Naive thymus-derived CD4-positive, alpha-beta T cell (primary cell): ENCODE measurements at regions not wholly inside any gene's neighbourhood (a gene's known extent, or its start where the extent isn't known, plus 50 kb on each side); places are given as distances from the start of the nearest gene placed in this dataset.

Experiments used
- ATAC-seq: fragments of 150-1000 bp; cut with Tn5 transposase; 2 replicates; pipeline ENCODE4 v1.10.0; 2021; ENCODE audit warnings: mild to moderate bottlenecking, moderate library complexity
- CTCF ChIA-PET: fragments of 350-600 bp; sonication (Branson Sonifier 250); formaldehyde crosslinking; loops from one replicate; lab custom pipeline; 2021; ENCODE audit warnings: antibody characterized with exemption; lab: Charles Lee
- POLR2A ChIA-PET: fragments of 350-600 bp; sonication (Branson Sonifier 250); formaldehyde crosslinking; loops from one replicate; lab custom pipeline; 2021; ENCODE audit warnings: antibody characterized with exemption, inconsistent platforms; lab: Charles Lee
- DNase-seq, 9 donors: peaks; one replicate each; pipeline versions ENCODE4 v3.0.0 to v3.0.0-alpha.2; 2020 to 2022; ENCODE audit warnings: mixed read lengths in 1 of 9
- H3K27ac ChIP-seq: one replicate; pipeline ENCODE4 v1.7.0; 2013; ENCODE audit warnings: mild to moderate bottlenecking, low read depth, low read length, moderate library complexity
- H3K27me3 ChIP-seq, 2 donors: one replicate each; pipeline ENCODE4 v1.7.0; 2013; ENCODE audit warnings: low read length in 2 of 2, mild to moderate bottlenecking in 2 of 2, moderate library complexity in 2 of 2; ENCODE audit not compliant: control insufficient read depth in 2 of 2, insufficient read depth in 2 of 2
- H3K36me3 ChIP-seq, 3 experiments: 1 replicate in 2 of 3; 2 replicates in 1 of 3; pipeline ENCODE4 v1.7.0; 2013; ENCODE audit warnings: low read length in 3 of 3, mild to moderate bottlenecking in 3 of 3, moderate library complexity in 1 of 3; ENCODE audit not compliant: insufficient read depth in 3 of 3, control insufficient read depth in 2 of 3
- H3K4me1 ChIP-seq, 2 donors: one replicate each; pipeline ENCODE4 v1.7.0; 2013; ENCODE audit warnings: low read length in 2 of 2, mild to moderate bottlenecking in 2 of 2, moderate library complexity in 1 of 2; ENCODE audit not compliant: control insufficient read depth in 2 of 2, insufficient read depth in 2 of 2
- H3K4me3 ChIP-seq: 2 replicates; pipeline ENCODE4 v1.7.0; 2013; ENCODE audit warnings: mild to moderate bottlenecking, low read length
- H3K9me3 ChIP-seq, 3 experiments: 1 replicate in 2 of 3; 2 replicates in 1 of 3; pipeline ENCODE4 v1.7.0; 2013; ENCODE audit warnings: low read length in 3 of 3; ENCODE audit not compliant: control insufficient read depth in 2 of 3
- H3K27ac Mint-ChIP-seq, 9 donors: one replicate each; pipeline ENCODE4 v1.8.0; 2020 to 2022; ENCODE audit warnings: mixed read lengths in 9 of 9, mild to moderate bottlenecking in 8 of 9, moderate library complexity in 5 of 9, inconsistent platforms in 2 of 9
- H3K27me3 Mint-ChIP-seq, 5 donors: one replicate each; pipeline ENCODE4 v1.8.0; 2021 to 2022; ENCODE audit warnings: mixed read lengths in 5 of 5, mild to moderate bottlenecking in 1 of 5
- H3K36me3 Mint-ChIP-seq, 5 donors: one replicate each; pipeline ENCODE4 v1.8.0; 2020 to 2022; ENCODE audit warnings: mixed read lengths in 5 of 5, mild to moderate bottlenecking in 3 of 5, inconsistent platforms in 1 of 5
- H3K4me1 Mint-ChIP-seq, 7 donors: one replicate each; pipeline ENCODE4 v1.8.0; 2020 to 2022; ENCODE audit warnings: mixed read lengths in 7 of 7, mild to moderate bottlenecking in 3 of 7, inconsistent platforms in 1 of 7
- H3K4me3 Mint-ChIP-seq, 10 donors: one replicate each; pipeline ENCODE4 v1.8.0; 2020 to 2022; ENCODE audit warnings: mild to moderate bottlenecking in 10 of 10, mixed read lengths in 10 of 10, moderate library complexity in 6 of 10, inconsistent platforms in 2 of 10
- H3K9me3 Mint-ChIP-seq, 11 donors: one replicate each; pipeline ENCODE4 v1.8.0; 2020 to 2022; ENCODE audit warnings: mixed read lengths in 11 of 11, mild to moderate bottlenecking in 4 of 11, inconsistent platforms in 1 of 11, moderate library complexity in 1 of 11
- intact Hi-C, 2 donors: fragments of 100-400 bp; cut with micrococcal nuclease; formaldehyde crosslinking; loops; one replicate each; pipeline ENCODE4 v1.15.1; 2023

- CTCF ChIA-PET = no interaction called here
- Histone ChIP-seq H3K27me3 (no peaks in the 10 kb centered on the region), H3K4me1 (no peaks in the 10 kb centered on the region), H3K27ac (no peak overlapping the region), H3K9me3 (peaks cover 0 to 5% (median 0%) of the 10 kb centered on the region in 3 experiments), H3K4me3 (no peak overlapping the region), H3K36me3 (no peaks in the 10 kb centered on the region)
- no peak for DNase-seq
- Mint-ChIP-seq H3K36me3 (no peaks in the 10 kb centered on the region), H3K4me1 (no peaks in the 10 kb centered on the region), H3K27me3 (no peaks in the 10 kb centered on the region), H3K9me3 (peaks cover 2 to 18% (median 7%) of the 10 kb centered on the region in 11 donors), H3K4me3 (no peak overlapping the region), H3K27ac (no peak overlapping the region)
- no peak for ATAC-seq
- POLR2A ChIA-PET = no interaction called here
- intact Hi-C loops = no loop called here
These were observed 646.9 kb upstream of the CDH7 start for GRCh38 chr18:65103864-65104263.

- Histone ChIP-seq H3K27ac (no peak overlapping the region), H3K4me3 (no peak overlapping the region), H3K36me3 (no peaks in the 10 kb centered on the region), H3K27me3 (no peaks in the 10 kb centered on the region), H3K9me3 (no peaks in the 10 kb centered on the region), H3K4me1 (no peaks in the 10 kb centered on the region)
- peaks cover 0 to 5% (median 2%) of the 10 kb centered on the region in 11 donors for H3K9me3 Mint-ChIP-seq
- H3K4me3 Mint-ChIP-seq = no peak overlapping the region
- H3K27me3 Mint-ChIP-seq = no peaks in the 10 kb centered on the region
- ChIA-PET CTCF (no interaction called here), POLR2A (no interaction called here)
- no peaks in the 10 kb centered on the region for H3K4me1 Mint-ChIP-seq
- H3K36me3 Mint-ChIP-seq = no peaks in the 10 kb centered on the region
- intact Hi-C loops = no loop called here
- ATAC-seq (no peak), DNase-seq (no peak)
- H3K27ac Mint-ChIP-seq = no peak overlapping the region
These were observed 657.5 kb upstream of the CDH7 start for GRCh38 chr18:65093346-65093745.

GRCh38 chr18:65091744-65092329 is 659.0 kb upstream of the CDH7 start:
- POLR2A ChIA-PET = no interaction called here
- ATAC-seq (no peak), DNase-seq (no peak)
- H3K27me3 Mint-ChIP-seq = no peaks in the 10 kb centered on the region
- no peaks in the 10 kb centered on the region for H3K4me1 Mint-ChIP-seq
- Histone ChIP-seq H3K4me3 (no peak overlapping the region), H3K9me3 (no peaks in the 10 kb centered on the region), H3K36me3 (no peaks in the 10 kb centered on the region), H3K27ac (no peak overlapping the region), H3K27me3 (no peaks in the 10 kb centered on the region), H3K4me1 (no peaks in the 10 kb centered on the region)
- CTCF ChIA-PET = no interaction called here
- intact Hi-C loops = no loop called here
- no peak overlapping the region for H3K4me3 Mint-ChIP-seq
- peaks cover 0 to 8% (median 2%) of the 10 kb centered on the region in 11 donors for H3K9me3 Mint-ChIP-seq
- H3K36me3 Mint-ChIP-seq = no peaks in the 10 kb centered on the region
- H3K27ac Mint-ChIP-seq = no peak overlapping the region

- H3K4me3 Mint-ChIP-seq = no peak overlapping the region
- peaks cover 0 to 9% (median 0%) of the 10 kb centered on the region in 11 donors for H3K9me3 Mint-ChIP-seq
- H3K4me3 ChIP-seq = no peak overlapping the region
- peaks cover 0 to 4% (median 0%) of the 10 kb centered on the region in 3 experiments for H3K9me3 ChIP-seq
- H3K27ac Mint-ChIP-seq = no peak overlapping the region
- no peaks in the 10 kb centered on the region for H3K4me1 ChIP-seq
- H3K27me3 ChIP-seq = no peaks in the 10 kb centered on the region
- no peaks in the 10 kb centered on the region for H3K36me3 ChIP-seq
- no peak overlapping the region for H3K27ac ChIP-seq
- DNase-seq (no peak), ATAC-seq (no peak)
- no peaks in the 10 kb centered on the region for H3K27me3 Mint-ChIP-seq
- intact Hi-C loops = no loop called here
- ChIA-PET POLR2A (no interaction called here), CTCF (no interaction called here)
- H3K36me3 Mint-ChIP-seq = no peaks in the 10 kb centered on the region
- no peaks in the 10 kb centered on the region for H3K4me1 Mint-ChIP-seq
These were observed 667.9 kb upstream of the CDH7 start for GRCh38 chr18:65082907-65083306.

- Mint-ChIP-seq H3K27me3 (no peaks in the 10 kb centered on the region), H3K27ac (no peak overlapping the region), H3K9me3 (peaks cover 0 to 9% (median 0%) of the 10 kb centered on the region in 11 donors), H3K4me1 (no peaks in the 10 kb centered on the region), H3K36me3 (no peaks in the 10 kb centered on the region), H3K4me3 (no peak overlapping the region)
- DNase-seq (no peak), ATAC-seq (no peak)
- Histone ChIP-seq H3K27ac (no peak overlapping the region), H3K36me3 (no peaks in the 10 kb centered on the region), H3K4me1 (no peaks in the 10 kb centered on the region), H3K9me3 (peaks cover 0 to 4% (median 0%) of the 10 kb centered on the region in 3 experiments), H3K27me3 (no peaks in the 10 kb centered on the region), H3K4me3 (no peak overlapping the region)
- intact Hi-C loops = no loop called here
- ChIA-PET CTCF (interaction anchor here (0.6 kb wide), 1 partner anchor 45 kb away, joined by 3 read pairs; no protein-coding TSS in a partner anchor), POLR2A (no interaction called here)
These were observed 669.0 kb upstream of the CDH7 start for GRCh38 chr18:65081786-65082185.

GRCh38 chr18:65073060-65073550 is 677.7 kb upstream of the CDH7 start:
- DNase-seq (no peak), ATAC-seq (no peak)
- Histone ChIP-seq H3K4me3 (no peak overlapping the region), H3K4me1 (no peaks in the 10 kb centered on the region), H3K36me3 (no peaks in the 10 kb centered on the region), H3K9me3 (no peaks in the 10 kb centered on the region), H3K27ac (no peak overlapping the region), H3K27me3 (no peaks in the 10 kb centered on the region)
- POLR2A ChIA-PET = no interaction called here
- peaks cover 0 to 14% (median 4%) of the 10 kb centered on the region in 11 donors for H3K9me3 Mint-ChIP-seq
- H3K27ac Mint-ChIP-seq = no peak overlapping the region
- H3K4me3 Mint-ChIP-seq = no peak overlapping the region
- no peaks in the 10 kb centered on the region for H3K4me1 Mint-ChIP-seq
- intact Hi-C loops = no loop called here
- no peaks in the 10 kb centered on the region for H3K27me3 Mint-ChIP-seq
- no peaks in the 10 kb centered on the region for H3K36me3 Mint-ChIP-seq
- CTCF ChIA-PET = no interaction called here

- intact Hi-C loops = no loop called here
- no peaks in the 10 kb centered on the region for H3K36me3 Mint-ChIP-seq
- H3K27me3 Mint-ChIP-seq = no peaks in the 10 kb centered on the region
- no peaks in the 10 kb centered on the region for H3K4me1 Mint-ChIP-seq
- H3K4me3 Mint-ChIP-seq = no peak overlapping the region
- H3K4me3 ChIP-seq = no peak overlapping the region
- H3K27ac ChIP-seq = no peak overlapping the region
- no peak for DNase-seq
- no peaks in the 10 kb centered on the region for H3K27me3 ChIP-seq
- H3K27ac Mint-ChIP-seq = no peak overlapping the region
- ATAC-seq = no peak
- ChIA-PET CTCF (no interaction called here), POLR2A (no interaction called here)
- H3K4me1 ChIP-seq = no peaks in the 10 kb centered on the region
- no peaks in the 10 kb centered on the region for H3K9me3 ChIP-seq
- peaks cover 0 to 12% (median 4%) of the 10 kb centered on the region in 11 donors for H3K9me3 Mint-ChIP-seq
- H3K36me3 ChIP-seq = no peaks in the 10 kb centered on the region
These were observed 693.3 kb upstream of the CDH7 start for GRCh38 chr18:65057439-65058083.
